ENCODE measurements at regions not wholly inside any gene's neighbourhood (a gene's known extent, or its start where the extent isn't known, plus 50 kb on each side); places are given as distances from the start of the nearest gene placed in this dataset.

GRCh38 chr19:30629086-30629485 lies 256.9 kb downstream of the ZNF536 start:
- no peak for TF ChIP-seq CTCF (IDR thresholded peaks at IDR 0.05; ENCODE audit: insufficient read depth, low read length, poor library complexity, severe bottlenecking)
- H3K4me3 ChIP-seq (replicated peaks; ENCODE audit: low read depth, low read length): no peak overlapping the region

GRCh38 chr19:30626626-30626966 lies 254.4 kb downstream of the ZNF536 start:
- Histone ChIP-seq H3K4me3 (replicated peaks; ENCODE audit: low read depth, low read length) (no peak overlapping the region), H3K36me3 (ENCODE audit: control insufficient read depth, insufficient read depth, low read length) (no peaks in the 10 kb centered on the region), H3K27me3 (replicated peaks; ENCODE audit: control insufficient read depth, insufficient read depth, low read length) (no peaks in the 10 kb centered on the region)
- no peak for DNase-seq (ENCODE audit: extremely low read depth, insufficient read length)
- TF ChIP-seq CTCF (IDR thresholded peaks at IDR 0.05; ENCODE audit: insufficient read depth, low read length, poor library complexity, severe bottlenecking): no peak

More at GRCh38 chr19:30629086-30629485, 256.9 kb downstream of the ZNF536 start:
- Histone ChIP-seq H3K36me3 (ENCODE audit: control insufficient read depth, insufficient read depth, low read length) (no peaks in the 10 kb centered on the region), H3K27me3 (replicated peaks; ENCODE audit: control insufficient read depth, insufficient read depth, low read length) (no peaks in the 10 kb centered on the region)
- no peak for DNase-seq (ENCODE audit: extremely low read depth, insufficient read length)

GRCh38 chr19:30625947-30626625 lies 253.9 kb downstream of the ZNF536 start:
- Histone ChIP-seq H3K4me3 (replicated peaks; ENCODE audit: low read depth, low read length) (no peak overlapping the region), H3K36me3 (ENCODE audit: control insufficient read depth, insufficient read depth, low read length) (no peaks in the 10 kb centered on the region), H3K27me3 (replicated peaks; ENCODE audit: control insufficient read depth, insufficient read depth, low read length) (no peaks in the 10 kb centered on the region)
- TF ChIP-seq CTCF (IDR thresholded peaks at IDR 0.05; ENCODE audit: insufficient read depth, low read length, poor library complexity, severe bottlenecking): no peak
- no peak for DNase-seq (ENCODE audit: extremely low read depth, insufficient read length)

GRCh38 chr19:30622276-30622675 lies 250.1 kb downstream of the ZNF536 start:
- DNase-seq (ENCODE audit: extremely low read depth, insufficient read length): no peak
- TF ChIP-seq CTCF (IDR thresholded peaks at IDR 0.05; ENCODE audit: insufficient read depth, low read length, poor library complexity, severe bottlenecking): no peak
- no peak overlapping the region for H3K4me3 ChIP-seq (replicated peaks; ENCODE audit: low read depth, low read length)
- H3K27me3 ChIP-seq (replicated peaks; ENCODE audit: control insufficient read depth, insufficient read depth, low read length): no peaks in the 10 kb centered on the region
- no peaks in the 10 kb centered on the region for H3K36me3 ChIP-seq (ENCODE audit: control insufficient read depth, insufficient read depth, low read length)

- no peak overlapping the region for H3K4me3 ChIP-seq (replicated peaks; ENCODE audit: low read depth, low read length)
- no peaks in the 10 kb centered on the region for H3K36me3 ChIP-seq (ENCODE audit: control insufficient read depth, insufficient read depth, low read length)
- no peak for DNase-seq (ENCODE audit: extremely low read depth, insufficient read length)
- no peaks in the 10 kb centered on the region for H3K27me3 ChIP-seq (replicated peaks; ENCODE audit: control insufficient read depth, insufficient read depth, low read length)
- TF ChIP-seq CTCF (IDR thresholded peaks at IDR 0.05; ENCODE audit: insufficient read depth, low read length, poor library complexity, severe bottlenecking): no peak
These were observed 249.2 kb downstream of the ZNF536 start for GRCh38 chr19:30621326-30621920.
